ENCODE measurements at regions not wholly inside any gene's neighbourhood (a gene's known extent, or its start where the extent isn't known, plus 50 kb on each side); places are given as distances from the start of the nearest gene placed in this dataset.
"Not testable (repeated sequence)": the region's sequence is repeated elsewhere in the genome, so short reads cannot be mapped to it uniquely, and the experiment has no call there.

DNA sequence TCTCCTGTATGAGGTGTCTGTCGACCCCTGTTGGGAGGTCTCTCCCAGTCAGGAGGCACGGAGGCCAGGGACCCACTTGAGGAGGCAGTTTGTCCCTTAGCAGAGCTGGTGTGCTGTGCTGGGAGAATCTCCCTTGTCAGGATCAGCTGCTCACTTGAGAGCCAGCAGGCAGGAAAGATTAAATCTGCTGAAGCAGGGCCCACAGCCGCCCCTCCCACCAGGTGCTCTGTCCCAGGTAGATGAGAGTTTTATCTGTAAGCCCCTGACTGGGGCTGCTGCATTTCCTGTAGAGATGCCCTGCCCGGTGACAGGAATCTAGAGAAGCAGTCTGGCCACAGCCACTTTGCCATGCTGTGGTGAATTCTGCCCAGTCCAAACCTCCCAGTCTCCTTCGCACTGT lies 64.7 kb upstream of the SLC7A14 start:
- TF ChIP-seq, protein P1, sequence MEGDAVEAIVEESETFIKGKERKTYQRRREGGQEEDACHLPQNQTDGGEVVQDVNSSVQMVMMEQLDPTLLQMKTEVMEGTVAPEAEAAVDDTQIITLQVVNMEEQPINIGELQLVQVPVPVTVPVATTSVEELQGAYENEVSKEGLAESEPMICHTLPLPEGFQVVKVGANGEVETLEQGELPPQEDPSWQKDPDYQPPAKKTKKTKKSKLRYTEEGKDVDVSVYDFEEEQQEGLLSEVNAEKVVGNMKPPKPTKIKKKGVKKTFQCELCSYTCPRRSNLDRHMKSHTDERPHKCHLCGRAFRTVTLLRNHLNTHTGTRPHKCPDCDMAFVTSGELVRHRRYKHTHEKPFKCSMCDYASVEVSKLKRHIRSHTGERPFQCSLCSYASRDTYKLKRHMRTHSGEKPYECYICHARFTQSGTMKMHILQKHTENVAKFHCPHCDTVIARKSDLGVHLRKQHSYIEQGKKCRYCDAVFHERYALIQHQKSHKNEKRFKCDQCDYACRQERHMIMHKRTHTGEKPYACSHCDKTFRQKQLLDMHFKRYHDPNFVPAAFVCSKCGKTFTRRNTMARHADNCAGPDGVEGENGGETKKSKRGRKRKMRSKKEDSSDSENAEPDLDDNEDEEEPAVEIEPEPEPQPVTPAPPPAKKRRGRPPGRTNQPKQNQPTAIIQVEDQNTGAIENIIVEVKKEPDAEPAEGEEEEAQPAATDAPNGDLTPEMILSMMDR (IDR thresholded peaks at IDR 0.05), result not testable (repeated sequence)
- not testable (repeated sequence) for TF ChIP-seq POLR2AphosphoS5 (IDR thresholded peaks at IDR 0.05; ENCODE audit: insufficient read depth in 1 of 2, low read depth in 1 of 2); POLR2A (IDR thresholded peaks at IDR 0.05)

Data from vagina (tissue), 2 donors.